GM19239 (cell line): ENCODE measurements at regions not wholly inside any gene's neighbourhood (a gene's known extent, or its start where the extent isn't known, plus 50 kb on each side); places are given as distances from the start of the nearest gene placed in this dataset.
"Not testable (repeated sequence)": the region's sequence is repeated elsewhere in the genome, so short reads cannot be mapped to it uniquely, and the experiment has no call there.

Experiments
- DNase-seq: peaks from one replicate; pipeline ENCODE4 v3.0.0; 2011; ENCODE audit warnings: low spot score; ENCODE audit not compliant: insufficient read length
- FAIRE-seq: peaks from 2 replicates; lab custom pipeline; 2011; peaks lifted over from hg19 to GRCh38; lab: Jason Lieb, UNC

DNA sequence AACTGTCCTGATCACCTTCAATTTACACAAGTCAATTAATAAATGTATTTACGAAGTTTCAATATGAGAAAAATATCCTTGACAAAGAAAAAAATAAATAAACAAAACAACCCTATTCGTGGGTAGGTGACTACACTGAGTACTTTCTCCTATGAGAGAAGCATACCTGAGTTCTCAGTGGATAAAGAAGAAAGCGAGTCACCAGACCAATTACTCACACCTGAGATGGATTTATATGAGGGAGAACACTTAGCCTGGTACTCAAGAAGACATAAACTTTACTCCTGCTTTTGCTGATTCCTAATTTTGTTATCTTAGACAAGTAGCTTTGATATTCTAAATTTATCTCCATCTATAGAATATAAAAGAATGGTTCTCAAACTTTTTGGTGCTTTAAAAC, 735.2 kb upstream of the ANO3 start:
- FAIRE-seq (no peak), DNase-seq (no peak)

- DNase-seq (no peak), FAIRE-seq (no peak)
Measured at GRCh38 chr11:25597696-25598095, 734.2 kb upstream of the ANO3 start.

- DNase-seq (no peak), FAIRE-seq (no peak)
Measured at GRCh38 chr11:25602149-25602548, 729.8 kb upstream of the ANO3 start.

GRCh38 chr11:25602959-25603358, 729.0 kb upstream of the ANO3 start:
- FAIRE-seq (no peak), DNase-seq (no peak)

- DNase-seq = no peak
- FAIRE-seq = no peak
Measured at GRCh38 chr11:25612806-25613205, 719.1 kb upstream of the ANO3 start.

DNA sequence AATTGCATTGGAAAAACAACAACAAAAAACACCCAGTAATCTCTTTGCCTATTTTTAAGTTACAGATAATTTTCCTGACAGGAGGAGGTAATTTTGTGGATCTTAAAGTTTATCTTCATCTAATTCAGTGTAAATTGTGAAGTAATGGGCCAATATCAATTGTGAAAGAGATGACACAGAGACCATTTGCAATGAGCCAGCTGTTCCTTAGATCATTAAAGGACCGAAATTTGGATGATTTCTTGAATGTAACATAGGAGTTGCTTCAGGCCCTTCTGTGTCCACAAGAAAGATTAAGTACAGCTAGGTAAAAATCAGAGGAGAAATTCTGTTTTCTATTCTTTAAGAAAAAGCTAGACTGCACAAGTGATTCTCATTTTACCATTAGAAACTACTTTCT, 718.5 kb upstream of the ANO3 start:
- DNase-seq (no peak), FAIRE-seq (no peak)

DNA sequence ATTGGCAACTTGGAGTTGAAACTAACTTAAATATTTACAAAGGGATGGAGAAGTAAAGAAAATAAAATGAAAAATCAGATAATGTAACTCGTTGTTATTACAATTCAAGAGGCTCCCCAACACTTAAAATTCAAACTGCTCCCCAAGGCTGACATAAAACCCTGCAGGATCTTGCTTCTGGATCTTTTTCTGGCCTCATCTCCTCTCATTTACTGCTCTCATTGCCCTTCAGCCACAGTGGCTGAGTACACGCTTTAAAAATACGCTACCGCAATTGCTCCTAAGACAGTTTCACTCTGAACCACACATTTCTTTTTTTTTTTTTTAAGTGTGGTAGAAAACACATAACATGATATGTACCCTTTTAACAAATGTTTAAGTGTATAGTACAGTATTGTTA, 718.1 kb upstream of the ANO3 start:
- no peak for DNase-seq
- FAIRE-seq = no peak

GRCh38 chr11:25615069-25615468, 716.9 kb upstream of the ANO3 start:
- FAIRE-seq = no peak
- DNase-seq = no peak

- FAIRE-seq (no peak), DNase-seq (no peak)
Measured at GRCh38 chr11:25615841-25616240, 716.1 kb upstream of the ANO3 start.

GRCh38 chr11:25625094-25625493, 706.8 kb upstream of the ANO3 start:
- FAIRE-seq = no peak
- DNase-seq = no peak

DNA sequence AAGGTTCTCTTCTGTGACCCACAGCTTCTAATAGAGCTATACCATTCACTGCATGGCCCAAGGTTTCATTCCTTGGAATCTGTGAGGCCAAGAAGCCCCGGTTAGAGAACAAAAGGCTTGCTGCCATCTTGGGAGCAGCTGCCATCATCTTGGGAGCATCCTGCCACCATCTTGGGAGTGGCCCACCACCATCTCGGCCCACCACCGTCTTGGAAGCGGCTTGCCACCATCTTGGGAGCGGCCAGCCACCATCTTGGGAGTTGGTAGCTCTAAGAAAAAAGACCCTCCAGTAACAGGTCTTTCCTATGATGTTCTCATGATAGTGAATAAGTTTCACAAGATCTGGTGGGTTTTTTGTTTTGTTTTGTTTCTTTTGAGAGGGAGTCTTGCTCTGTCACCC, 703.9 kb upstream of the ANO3 start:
- no peak for FAIRE-seq
- no peak for DNase-seq

- no peak for FAIRE-seq
Measured at GRCh38 chr11:25633230-25633629, 698.7 kb upstream of the ANO3 start.

GRCh38 chr11:25649220-25649619, 682.7 kb upstream of the ANO3 start:
- not testable (repeated sequence) for DNase-seq, FAIRE-seq

More at GRCh38 chr11:25633230-25633629, 698.7 kb upstream of the ANO3 start:
- DNase-seq = no peak

DNA sequence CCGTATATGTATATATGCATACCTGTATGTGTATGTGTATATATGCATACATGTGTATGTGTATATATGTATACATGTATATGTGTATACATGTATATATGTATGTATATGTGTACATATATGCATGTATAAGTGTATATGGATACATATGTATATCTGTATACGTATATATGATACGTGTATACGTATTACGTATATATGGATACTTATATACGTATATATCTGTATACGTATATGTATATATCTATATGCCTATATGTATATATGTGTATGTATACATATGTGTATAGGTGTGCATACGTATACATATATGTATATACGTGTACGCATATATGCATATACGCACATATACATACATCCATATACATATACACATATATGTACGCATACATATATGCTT, 681.6 kb upstream of the ANO3 start:
- FAIRE-seq (no peak), DNase-seq (no peak)

- DNase-seq (no peak), FAIRE-seq (no peak)
Measured at GRCh38 chr11:25655636-25656035, 676.3 kb upstream of the ANO3 start.

- FAIRE-seq (no peak), DNase-seq (no peak)
Measured at GRCh38 chr11:25658916-25659315, 673.0 kb upstream of the ANO3 start.

DNA sequence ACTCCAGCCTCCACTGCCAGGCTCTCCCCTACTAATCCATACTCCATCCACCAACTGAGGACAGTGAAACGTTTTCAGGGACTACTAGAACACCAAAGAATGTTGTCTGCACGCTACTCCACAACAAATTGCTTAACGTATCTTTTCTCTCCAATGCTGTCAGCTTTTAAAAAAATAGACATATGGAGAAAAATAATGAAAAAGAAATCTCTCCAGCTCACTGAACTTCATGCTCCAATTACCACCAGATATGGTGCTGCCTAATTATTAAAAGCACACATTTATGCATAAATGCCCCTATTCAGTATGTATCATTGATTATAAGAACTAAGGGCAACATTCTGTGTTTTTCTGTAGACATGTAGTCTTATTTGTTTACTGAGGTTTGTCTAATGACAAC, 672.2 kb upstream of the ANO3 start:
- no peak for FAIRE-seq
- DNase-seq = no peak

GRCh38 chr11:25667871-25668270, 664.1 kb upstream of the ANO3 start:
- DNase-seq = no peak
- no peak for FAIRE-seq

DNA sequence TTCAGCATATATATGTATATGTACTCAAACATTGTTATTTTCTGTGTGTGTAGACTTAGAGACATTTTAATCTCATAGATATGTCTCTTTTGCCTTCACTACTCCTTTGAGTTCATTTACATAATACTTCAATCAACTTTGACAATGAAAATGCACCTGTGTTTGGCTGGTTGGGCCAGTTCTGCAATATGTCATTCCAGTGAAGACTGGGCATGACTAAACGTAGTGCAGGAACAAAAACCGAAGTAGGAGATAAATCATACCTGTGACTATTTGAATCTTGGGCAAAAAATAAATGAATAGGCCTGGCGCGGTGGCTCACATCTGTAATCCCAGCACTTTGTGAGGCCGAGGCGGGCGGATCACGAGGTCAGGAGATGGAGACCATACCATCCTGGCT, 640.0 kb upstream of the ANO3 start:
- no peak for FAIRE-seq
- DNase-seq = no peak

DNA sequence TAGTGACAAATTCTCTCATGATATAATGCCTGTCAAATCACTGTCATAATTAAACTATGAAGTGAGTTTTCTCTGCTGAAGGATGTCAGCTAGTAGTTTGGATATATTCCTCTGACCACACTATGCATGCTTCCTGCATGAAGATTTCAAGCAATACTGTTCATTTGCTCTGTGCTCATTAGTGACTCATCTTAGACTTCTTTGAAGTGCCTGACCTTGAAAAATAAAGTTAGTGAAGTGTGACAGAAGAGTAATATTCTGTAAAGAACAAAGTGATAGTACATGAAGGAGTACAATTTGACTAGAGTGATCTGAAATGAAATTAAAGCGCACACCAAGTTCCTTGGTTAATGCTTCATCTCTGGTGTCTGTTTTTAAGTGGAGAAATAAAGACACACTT, 629.5 kb upstream of the ANO3 start:
- FAIRE-seq (no peak), DNase-seq (no peak)

DNA sequence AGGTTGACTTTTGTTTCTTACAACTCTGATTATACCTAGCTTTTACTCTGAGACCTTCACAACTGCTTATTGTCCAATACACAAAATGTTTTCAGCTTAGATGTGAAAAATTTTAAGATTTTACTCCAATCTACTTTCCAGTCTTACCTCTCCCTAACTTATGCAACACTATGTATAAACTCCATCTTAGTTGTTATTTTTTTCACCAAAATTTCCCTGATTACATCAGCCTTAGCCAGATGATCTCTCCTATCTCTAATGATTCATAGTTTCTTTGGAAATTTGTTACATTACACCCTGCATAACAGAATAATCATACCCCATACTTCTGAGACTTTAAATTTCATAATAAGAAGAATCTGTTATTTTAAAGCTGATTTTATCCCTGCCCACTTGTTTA, 621.0 kb upstream of the ANO3 start:
- no peak for DNase-seq
- FAIRE-seq = no peak

DNA sequence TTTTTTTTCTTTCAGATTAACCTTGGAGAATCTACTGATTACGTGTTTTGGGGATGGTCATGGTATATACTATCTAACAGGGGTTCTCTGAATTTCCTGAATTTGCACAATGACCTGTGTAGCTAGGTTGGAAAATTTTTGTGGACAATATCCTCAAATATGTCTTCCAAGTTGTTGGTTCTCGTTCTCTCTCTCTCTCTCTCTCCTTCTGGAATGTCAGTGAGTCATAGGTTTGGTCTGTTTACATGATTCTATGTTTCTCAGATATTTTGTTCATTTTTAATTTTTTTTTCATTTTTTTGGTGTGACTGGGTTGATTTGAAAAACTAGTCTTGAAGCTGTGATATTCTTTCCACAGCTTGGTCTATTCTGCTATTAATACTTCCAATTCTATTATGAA, 604.0 kb upstream of the ANO3 start:
- DNase-seq = no peak
- no peak for FAIRE-seq

DNA sequence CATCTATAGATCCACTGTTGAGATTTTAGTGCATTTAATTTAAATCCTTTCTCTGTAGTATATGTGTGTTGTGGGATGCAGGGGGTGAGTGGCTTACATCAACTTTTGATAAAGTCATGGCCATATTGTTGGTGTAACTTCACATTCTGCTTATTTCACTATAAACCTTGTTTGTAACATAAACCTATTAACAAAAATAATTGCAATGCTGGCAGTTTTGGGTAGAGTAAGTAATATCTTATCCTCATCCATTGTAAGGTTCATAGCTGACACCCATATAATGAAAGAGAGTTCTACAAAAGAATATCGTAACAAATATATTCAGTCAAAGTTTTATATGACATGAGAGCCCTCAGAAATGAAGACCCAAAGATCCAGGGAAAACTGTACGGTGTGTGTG, 601.7 kb upstream of the ANO3 start:
- no peak for FAIRE-seq
- DNase-seq = no peak
